Upper lobe of right lung (tissue), 1 donor: ENCODE measurements at regions not wholly inside any gene's neighbourhood (a gene's known extent, or its start where the extent isn't known, plus 50 kb on each side); places are given as distances from the start of the nearest gene placed in this dataset.
"Not testable (repeated sequence)": the region's sequence is repeated elsewhere in the genome, so short reads cannot be mapped to it uniquely, and the experiment has no call there.

Experiments used
- ATAC-seq: fragments of 200-7000 bp; cut with Tn5 transposase; one replicate; pipeline ENCODE4 v1.9.1; 2020; ENCODE audit warnings: mild to moderate bottlenecking, moderate library complexity
- DNase-seq: peaks from one replicate; pipeline ENCODE4 v3.0.0-alpha.2; 2020
- H3K27ac ChIP-seq: fragments of 200-600 bp; one replicate; pipeline ENCODE4 v1.8.0; 2022
- H3K27me3 ChIP-seq: fragments of 200-600 bp; one replicate; pipeline ENCODE4 v1.8.0; 2022; ENCODE audit warnings: mild to moderate bottlenecking
- H3K36me3 ChIP-seq: fragments of 200-600 bp; one replicate; pipeline ENCODE4 v1.8.0; 2022
- H3K4me1 ChIP-seq: fragments of 200-600 bp; one replicate; pipeline ENCODE4 v1.8.0; 2022
- H3K4me3 ChIP-seq: fragments of 200-600 bp; one replicate; pipeline ENCODE4 v1.8.0; 2022; ENCODE audit warnings: mild to moderate bottlenecking
- H3K9me3 ChIP-seq: fragments of 200-600 bp; one replicate; pipeline ENCODE4 v1.8.0; 2022
- CTCF ChIP-seq: fragments of 200-600 bp; IDR thresholded peaks from one replicate; pipeline ENCODE4 v1.8.0; 2022; ENCODE audit warnings: antibody characterized with exemption
- intact Hi-C: fragments of 100-400 bp; cut with DNase I; formaldehyde crosslinking; loops from one replicate; pipeline ENCODE4 v1.11.0; 2022
- donor health status: DM: no; HTN: yes; CAD: no; lungs with severe emphysema.

DNA sequence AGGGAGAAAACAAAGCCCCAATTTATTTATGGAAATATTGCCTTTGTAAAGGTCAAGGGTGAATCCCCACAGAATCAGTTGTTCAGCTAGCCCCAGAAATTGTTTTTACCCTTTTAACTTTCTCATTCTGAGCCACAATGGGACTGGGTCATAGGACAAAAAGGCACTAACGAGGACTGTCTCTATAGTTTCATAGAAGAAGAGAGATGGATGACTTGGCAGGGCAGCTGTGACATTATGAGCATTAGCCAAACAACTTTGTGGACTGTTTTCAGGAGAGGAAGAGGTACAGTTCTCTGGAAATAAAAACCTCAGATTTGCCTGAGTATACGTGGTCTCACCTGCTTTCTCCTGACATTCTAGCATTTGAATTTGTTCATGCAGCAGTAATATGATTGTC lies 1155.8 kb upstream of the CHAC2 start:
- H3K27me3 ChIP-seq, result no peaks in the 10 kb centered on the region
- ATAC-seq (no peak), DNase-seq (no peak)
- no peak overlapping the region for H3K27ac ChIP-seq
- no peaks in the 10 kb centered on the region for H3K4me1 ChIP-seq
- intact Hi-C loops, result no loop called here
- H3K4me3 ChIP-seq, result no peak overlapping the region
- TF ChIP-seq CTCF, result no peak
- no peaks in the 10 kb centered on the region for H3K36me3 ChIP-seq
- H3K9me3 ChIP-seq, result no peaks in the 10 kb centered on the region

DNA sequence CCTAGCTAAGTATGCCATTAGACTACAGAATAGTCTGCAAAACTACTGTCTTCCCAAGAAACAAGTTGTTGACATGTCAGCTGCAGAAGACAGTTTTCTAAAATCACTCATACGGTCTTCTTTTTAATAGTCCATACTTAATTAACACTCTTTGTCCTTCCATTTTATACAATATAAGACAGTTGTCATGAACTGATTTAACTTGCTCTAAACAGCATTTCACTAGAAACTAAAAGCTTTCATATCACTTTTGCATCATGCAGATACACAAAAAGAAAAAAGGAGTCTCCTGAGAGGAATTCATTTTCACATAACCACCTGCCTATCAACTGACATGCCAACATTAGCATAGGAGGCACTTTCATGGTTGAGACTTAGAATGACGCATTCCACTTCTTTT lies 1159.6 kb upstream of the CHAC2 start:
- no peak for TF ChIP-seq CTCF
- Histone ChIP-seq H3K4me1 (no peaks in the 10 kb centered on the region), H3K27me3 (no peaks in the 10 kb centered on the region), H3K9me3 (no peaks in the 10 kb centered on the region), H3K4me3 (no peak overlapping the region), H3K27ac (no peak overlapping the region), H3K36me3 (no peaks in the 10 kb centered on the region)
- intact Hi-C loops, result no loop called here
- DNase-seq, result no peak
- no peak for ATAC-seq

GRCh38 chr2:52597346-52597745 lies 1170.3 kb upstream of the CHAC2 start:
- Histone ChIP-seq H3K4me1 (no peaks in the 10 kb centered on the region), H3K36me3 (no peaks in the 10 kb centered on the region), H3K9me3 (no peaks in the 10 kb centered on the region), H3K27ac (no peak overlapping the region), H3K4me3 (no peak overlapping the region), H3K27me3 (no peaks in the 10 kb centered on the region)
- no peak for ATAC-seq
- no peak for TF ChIP-seq CTCF
- DNase-seq, result no peak
- intact Hi-C loops, result no loop called here

DNA sequence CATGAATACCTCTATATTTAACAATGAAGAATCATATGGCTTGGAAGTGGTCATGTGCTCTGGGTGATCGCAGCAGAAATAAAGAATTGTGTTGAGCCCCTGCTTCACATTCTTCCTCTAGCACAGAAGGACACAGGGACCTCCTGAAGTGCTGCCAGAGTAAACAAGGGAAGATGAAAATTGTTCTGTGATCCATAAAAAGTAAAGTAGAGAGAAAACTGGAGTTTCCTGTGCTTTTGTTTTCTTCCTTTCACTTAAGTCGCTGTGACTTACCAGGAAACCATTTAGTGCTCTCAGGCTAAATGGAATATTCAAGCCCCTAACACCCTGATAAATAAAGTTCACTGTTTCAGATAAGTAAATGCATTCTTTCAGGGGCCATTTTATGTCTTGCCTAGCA lies 1173.6 kb upstream of the CHAC2 start:
- H3K27ac ChIP-seq, result no peak overlapping the region
- no peak for TF ChIP-seq CTCF
- no peaks in the 10 kb centered on the region for H3K4me1 ChIP-seq
- H3K27me3 ChIP-seq, result no peaks in the 10 kb centered on the region
- H3K9me3 ChIP-seq, result peaks cover 4% of the 10 kb centered on the region
- DNase-seq (no peak), ATAC-seq (no peak)
- intact Hi-C loops, result no loop called here
- H3K36me3 ChIP-seq, result no peaks in the 10 kb centered on the region
- no peak overlapping the region for H3K4me3 ChIP-seq

DNA sequence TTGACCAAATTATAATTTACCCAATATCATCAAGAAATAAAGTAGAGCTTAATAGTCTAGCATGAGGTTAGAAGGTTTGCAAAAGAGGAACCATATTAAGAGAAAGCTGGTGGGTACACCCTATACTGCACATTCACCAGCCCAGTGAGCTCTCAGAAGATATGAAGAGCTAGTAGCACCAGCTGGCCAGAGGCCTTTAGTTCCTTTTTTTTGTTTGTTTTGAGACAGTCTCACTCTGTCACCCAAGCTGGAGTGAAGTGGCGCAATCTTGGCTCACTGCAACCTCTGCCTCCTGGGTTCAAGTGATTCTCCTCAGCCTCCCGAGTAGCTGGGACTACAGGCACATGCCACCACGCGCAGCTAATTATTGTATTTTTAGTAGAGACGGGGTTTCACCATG lies 1183.5 kb upstream of the CHAC2 start:
- H3K4me3 ChIP-seq, H3K27ac ChIP-seq, intact Hi-C loops, H3K4me1 ChIP-seq, H3K36me3 ChIP-seq, DNase-seq, H3K9me3 ChIP-seq, H3K27me3 ChIP-seq, ATAC-seq: not testable (repeated sequence)

DNA sequence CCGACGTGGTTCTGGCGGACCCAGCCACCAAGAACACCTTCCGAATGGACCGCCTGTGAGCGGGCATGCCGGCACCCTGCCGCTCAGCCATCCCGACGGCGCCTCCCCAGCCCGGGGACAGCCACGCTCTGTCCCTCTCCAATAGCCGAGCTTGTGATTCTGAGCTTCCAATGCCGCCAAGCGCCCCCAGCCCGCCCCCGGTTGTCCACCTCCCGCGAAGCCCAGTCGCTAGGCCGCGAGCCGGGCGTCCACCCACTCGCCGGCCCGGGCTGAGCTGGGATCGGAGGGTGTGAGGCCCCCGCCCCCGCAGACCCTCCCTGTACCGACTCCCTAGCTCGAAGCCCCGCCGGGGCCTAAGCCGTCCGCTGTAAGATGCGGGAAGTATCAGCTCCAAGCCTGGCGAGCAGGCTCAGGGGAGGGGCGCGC lies 1195.1 kb upstream of the CHAC2 start:
- H3K27me3 ChIP-seq, result no peaks in the 10 kb centered on the region
- intact Hi-C loops, result no loop called here
- H3K4me3 ChIP-seq, result no peak overlapping the region
- H3K9me3 ChIP-seq, result no peaks in the 10 kb centered on the region
- no peak overlapping the region for H3K27ac ChIP-seq
- no peaks in the 10 kb centered on the region for H3K4me1 ChIP-seq
- H3K36me3 ChIP-seq, result no peaks in the 10 kb centered on the region
- TF ChIP-seq CTCF, result no peak
- ATAC-seq (peak; percentile 44), DNase-seq (no peak)
